ENCODE measurements at regions not wholly inside any gene's neighbourhood (a gene's known extent, or its start where the extent isn't known, plus 50 kb on each side); places are given as distances from the start of the nearest gene placed in this dataset.

DNA sequence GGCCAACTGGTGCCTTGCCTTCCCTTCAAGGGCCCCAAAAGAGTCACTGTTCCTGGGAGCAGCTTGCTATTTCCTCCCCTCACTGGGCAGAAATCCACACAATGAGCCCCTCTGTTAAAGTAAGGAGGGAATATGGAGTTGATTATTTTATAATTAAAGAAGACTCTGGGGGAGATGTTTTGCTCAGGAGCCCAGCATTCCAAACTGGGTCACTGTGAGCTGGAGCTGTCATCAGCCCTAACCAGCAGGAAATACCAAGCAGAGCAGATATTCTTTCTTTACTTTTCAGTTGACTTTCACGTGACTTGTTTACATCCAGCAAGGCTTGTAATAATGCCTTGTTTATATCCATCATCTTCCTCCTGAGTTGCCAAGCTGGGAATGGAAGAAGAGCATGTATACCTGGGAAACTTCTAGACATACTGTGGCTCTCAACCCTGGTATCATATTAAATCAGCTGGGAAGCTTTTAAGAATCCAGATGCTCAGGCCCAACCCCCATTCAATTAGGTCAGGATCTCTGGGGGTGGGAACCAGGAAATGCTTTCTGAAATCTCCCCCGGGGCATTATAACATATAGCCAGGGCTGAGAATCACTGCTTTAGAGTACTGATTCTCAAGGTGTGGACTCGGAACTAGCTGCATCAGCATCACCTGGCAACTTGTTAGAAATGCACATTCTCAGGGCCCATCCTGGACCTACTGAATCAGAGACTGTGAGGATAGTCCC is 175.6 kb upstream of the MYLIP start:
- H2AFZ ChIP-seq (ENCODE audit: low read length) = no peak overlapping the region
- no TSS peak for BruUV-seq (replicated peaks)

DNA sequence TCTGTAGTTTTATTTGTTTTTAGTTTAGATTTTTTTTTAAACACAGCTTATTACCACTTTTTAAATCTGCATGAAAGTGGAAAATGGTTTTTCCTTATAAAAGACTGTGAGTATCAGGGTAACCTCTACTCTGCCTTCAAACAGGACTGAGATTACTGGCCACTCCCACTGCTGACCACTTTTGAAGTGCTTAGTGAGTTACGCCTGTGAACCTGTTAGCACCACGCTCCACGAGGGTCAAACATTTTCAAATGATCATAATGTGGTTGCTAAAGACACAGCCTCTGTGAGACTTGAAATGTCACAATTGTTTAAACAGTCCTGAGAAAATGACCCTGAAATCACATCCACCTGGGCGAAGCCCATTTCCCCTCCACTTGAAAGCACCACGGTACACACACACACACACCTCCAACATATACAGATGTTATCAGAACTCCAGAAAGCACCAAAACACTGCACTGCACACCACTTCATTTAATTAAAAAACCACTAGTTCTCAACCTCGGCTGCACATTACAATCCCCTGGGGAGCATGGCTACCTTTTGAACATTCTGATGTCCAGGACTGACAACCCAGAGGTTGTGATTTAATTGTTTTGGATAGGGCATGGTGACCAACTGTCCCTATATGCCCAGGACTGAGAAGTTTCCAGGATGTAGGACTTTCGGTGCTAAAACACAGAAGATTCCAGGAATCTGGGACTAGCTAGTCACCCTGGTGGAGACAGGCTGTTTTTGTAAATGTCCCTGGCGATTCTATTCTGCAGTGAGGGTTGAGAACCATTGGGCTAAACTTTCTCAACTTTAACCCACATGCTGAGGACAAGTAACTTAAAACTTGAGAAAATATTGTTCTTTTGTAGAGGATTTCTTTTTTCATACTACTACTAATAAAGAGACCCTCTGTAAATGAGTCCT is 176.4 kb upstream of the MYLIP start:
- no peak for DNase-seq
- no peaks in the 10 kb centered on the region for H3K79me2 ChIP-seq (ENCODE audit: low read length)
- H3K9me3 ChIP-seq (ENCODE audit: low read length) = no peaks in the 10 kb centered on the region
- no peak overlapping the region for H2AFZ ChIP-seq (ENCODE audit: low read length)
- no peak overlapping the region for H3K4me2 ChIP-seq (ENCODE audit: low read length)
- peaks cover 24% of the 10 kb centered on the region for H3K4me1 ChIP-seq (ENCODE audit: insufficient read depth, low read length)
- H3F3A ChIP-seq (ENCODE audit: low read length, unreplicated experiment) = no peaks in the 10 kb centered on the region
- no peak overlapping the region for H3K27ac ChIP-seq (ENCODE audit: low read length)
- BruUV-seq (replicated peaks) = no TSS peak
- TF ChIP-seq, protein P1, sequence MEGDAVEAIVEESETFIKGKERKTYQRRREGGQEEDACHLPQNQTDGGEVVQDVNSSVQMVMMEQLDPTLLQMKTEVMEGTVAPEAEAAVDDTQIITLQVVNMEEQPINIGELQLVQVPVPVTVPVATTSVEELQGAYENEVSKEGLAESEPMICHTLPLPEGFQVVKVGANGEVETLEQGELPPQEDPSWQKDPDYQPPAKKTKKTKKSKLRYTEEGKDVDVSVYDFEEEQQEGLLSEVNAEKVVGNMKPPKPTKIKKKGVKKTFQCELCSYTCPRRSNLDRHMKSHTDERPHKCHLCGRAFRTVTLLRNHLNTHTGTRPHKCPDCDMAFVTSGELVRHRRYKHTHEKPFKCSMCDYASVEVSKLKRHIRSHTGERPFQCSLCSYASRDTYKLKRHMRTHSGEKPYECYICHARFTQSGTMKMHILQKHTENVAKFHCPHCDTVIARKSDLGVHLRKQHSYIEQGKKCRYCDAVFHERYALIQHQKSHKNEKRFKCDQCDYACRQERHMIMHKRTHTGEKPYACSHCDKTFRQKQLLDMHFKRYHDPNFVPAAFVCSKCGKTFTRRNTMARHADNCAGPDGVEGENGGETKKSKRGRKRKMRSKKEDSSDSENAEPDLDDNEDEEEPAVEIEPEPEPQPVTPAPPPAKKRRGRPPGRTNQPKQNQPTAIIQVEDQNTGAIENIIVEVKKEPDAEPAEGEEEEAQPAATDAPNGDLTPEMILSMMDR (conservative IDR thresholded peaks at IDR 0.05; ENCODE audit: low read depth, low read length) = no peak
- no peak for TF ChIP-seq EZH2phosphoT487 (IDR thresholded peaks at IDR 0.05; ENCODE audit: borderline replicate concordance, low read length)
- no peaks in the 10 kb centered on the region for H4K20me1 ChIP-seq (ENCODE audit: low read length)
- POLR2A ChIA-PET (ENCODE audit: unreplicated experiment) = interaction anchor here (0.6 kb wide), 1 partner anchor 28 kb away, joined by 4 read pairs; no protein-coding TSS in a partner anchor
- H3K4me3 ChIP-seq (ENCODE audit: low read length) = no peak overlapping the region
- H3K36me3 ChIP-seq (ENCODE audit: low read depth, low read length) = no peaks in the 10 kb centered on the region
- intact Hi-C loops (cut with micrococcal nuclease) = no loop called here
- H3K9me2 ChIP-seq (replicated peaks; ENCODE audit: low read length) = no peaks in the 10 kb centered on the region
- no peak for ATAC-seq
- CTCF ChIA-PET = no interaction called here
- H3K9ac ChIP-seq (ENCODE audit: low read length) = no peak overlapping the region
- H3K27me3 ChIP-seq (ENCODE audit: low read length) = no peaks in the 10 kb centered on the region

More for the DNA sequence above, 175.6 kb upstream of the MYLIP start:
- ChIA-PET POLR2A (ENCODE audit: unreplicated experiment) (no interaction called here), CTCF (no interaction called here)
- H3K9me2 ChIP-seq (replicated peaks; ENCODE audit: low read length) = no peaks in the 10 kb centered on the region
- no peaks in the 10 kb centered on the region for H3K36me3 ChIP-seq (ENCODE audit: low read depth, low read length)
- H3K9me3 ChIP-seq (ENCODE audit: low read length) = no peaks in the 10 kb centered on the region
- ATAC-seq (no peak), DNase-seq (no peak)
- intact Hi-C loops (cut with micrococcal nuclease) = no loop called here
- no peak overlapping the region for H3K9ac ChIP-seq (ENCODE audit: low read length)
- H3K27ac ChIP-seq (ENCODE audit: low read length) = no peak overlapping the region
- no peaks in the 10 kb centered on the region for H3K27me3 ChIP-seq (ENCODE audit: low read length)
- no peaks in the 10 kb centered on the region for H3F3A ChIP-seq (ENCODE audit: low read length, unreplicated experiment)
- no peaks in the 10 kb centered on the region for H4K20me1 ChIP-seq (ENCODE audit: low read length)
- TF ChIP-seq EZH2phosphoT487 (IDR thresholded peaks at IDR 0.05; ENCODE audit: borderline replicate concordance, low read length) = no peak
- no peak for TF ChIP-seq EZH2 (IDR thresholded peaks at IDR 0.05; ENCODE audit: low read length, unreplicated experiment)
- TF ChIP-seq, protein P1 (conservative IDR thresholded peaks at IDR 0.05; ENCODE audit: low read depth, low read length) = no peak
- no peaks in the 10 kb centered on the region for H3K79me2 ChIP-seq (ENCODE audit: low read length)
- H3K4me3 ChIP-seq (ENCODE audit: low read length) = no peak overlapping the region
- no peak overlapping the region for H3K4me2 ChIP-seq (ENCODE audit: low read length)
- peaks cover 24% of the 10 kb centered on the region for H3K4me1 ChIP-seq (ENCODE audit: insufficient read depth, low read length)
